Naive B cell (primary cell): ENCODE measurements at regions not wholly inside any gene's neighbourhood (a gene's known extent, or its start where the extent isn't known, plus 50 kb on each side); places are given as distances from the start of the nearest gene placed in this dataset.

Experiments
- ATAC-seq, 2 donors: fragments of 150-1000 bp; cut with Tn5 transposase; 2 replicates each; pipeline ENCODE4 v1.10.0; 2021; ENCODE audit warnings: low read depth in 2 of 2, mild to moderate bottlenecking in 2 of 2, moderate library complexity in 2 of 2
- DNase-seq: peaks from one replicate; pipeline ENCODE4 v3.0.0; 2022
- H3K27ac Mint-ChIP-seq, 6 donors: one replicate each; pipeline ENCODE4 v1.8.0; 2020 to 2022; ENCODE audit warnings: mild to moderate bottlenecking in 6 of 6, mixed read lengths in 6 of 6, moderate library complexity in 5 of 6, inconsistent platforms in 2 of 6
- H3K27me3 Mint-ChIP-seq, 3 donors: one replicate each; pipeline ENCODE4 v1.8.0; 2021 to 2022; ENCODE audit warnings: mixed read lengths in 3 of 3, mild to moderate bottlenecking in 1 of 3
- H3K36me3 Mint-ChIP-seq, 2 donors: one replicate each; pipeline ENCODE4 v1.8.0; 2020 to 2022; ENCODE audit warnings: mixed read lengths in 2 of 2, inconsistent platforms in 1 of 2, mild to moderate bottlenecking in 1 of 2
- H3K4me1 Mint-ChIP-seq, 3 donors: one replicate each; pipeline ENCODE4 v1.8.0; 2020 to 2022; ENCODE audit warnings: mixed read lengths in 3 of 3, inconsistent platforms in 1 of 3, mild to moderate bottlenecking in 1 of 3, moderate library complexity in 1 of 3
- H3K4me3 Mint-ChIP-seq, 8 donors: one replicate each; pipeline ENCODE4 v1.8.0; 2020 to 2022; ENCODE audit warnings: mild to moderate bottlenecking in 8 of 8, mixed read lengths in 8 of 8, moderate library complexity in 8 of 8, inconsistent platforms in 2 of 8
- H3K9me3 Mint-ChIP-seq, 7 donors: one replicate each; pipeline ENCODE4 v1.8.0; 2020 to 2022; ENCODE audit warnings: mixed read lengths in 7 of 7, mild to moderate bottlenecking in 5 of 7, inconsistent platforms in 2 of 7, moderate library complexity in 1 of 7

DNA sequence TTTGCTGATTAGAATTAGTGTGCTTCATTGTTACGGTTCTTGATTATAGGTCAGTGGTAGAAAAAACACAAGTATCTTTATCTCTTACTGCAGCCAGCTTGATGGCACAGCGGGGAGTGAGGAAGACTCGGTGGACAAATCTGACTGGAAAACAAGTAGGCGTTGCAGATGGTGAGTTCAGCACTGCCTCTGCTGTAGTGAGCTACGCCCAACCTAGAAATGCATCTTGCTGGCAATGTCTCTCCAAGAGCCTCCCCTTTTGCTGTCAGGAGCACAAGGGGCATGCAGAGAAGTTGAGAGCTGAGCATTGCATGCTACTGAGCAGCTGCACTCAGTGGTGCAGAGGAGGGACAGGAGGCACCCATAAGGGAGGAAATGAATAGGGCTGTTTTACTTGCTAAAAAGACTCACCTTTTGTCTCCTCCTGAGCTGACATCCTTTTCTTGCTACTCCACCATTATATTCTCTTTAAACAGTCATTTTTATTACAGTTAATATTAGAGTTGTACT lies 977.3 kb upstream of the ACVR2A start:
- H3K27ac Mint-ChIP-seq, result no peak overlapping the region
- H3K4me1 Mint-ChIP-seq, result no peaks in the 10 kb centered on the region
- peaks cover 0 to 19% (median 9%) of the 10 kb centered on the region in 7 donors for H3K9me3 Mint-ChIP-seq
- H3K4me3 Mint-ChIP-seq, result no peak overlapping the region
- DNase-seq, result no peak
- no peaks in the 10 kb centered on the region for H3K36me3 Mint-ChIP-seq
- H3K27me3 Mint-ChIP-seq, result no peaks in the 10 kb centered on the region
- ATAC-seq, result no peak

DNA sequence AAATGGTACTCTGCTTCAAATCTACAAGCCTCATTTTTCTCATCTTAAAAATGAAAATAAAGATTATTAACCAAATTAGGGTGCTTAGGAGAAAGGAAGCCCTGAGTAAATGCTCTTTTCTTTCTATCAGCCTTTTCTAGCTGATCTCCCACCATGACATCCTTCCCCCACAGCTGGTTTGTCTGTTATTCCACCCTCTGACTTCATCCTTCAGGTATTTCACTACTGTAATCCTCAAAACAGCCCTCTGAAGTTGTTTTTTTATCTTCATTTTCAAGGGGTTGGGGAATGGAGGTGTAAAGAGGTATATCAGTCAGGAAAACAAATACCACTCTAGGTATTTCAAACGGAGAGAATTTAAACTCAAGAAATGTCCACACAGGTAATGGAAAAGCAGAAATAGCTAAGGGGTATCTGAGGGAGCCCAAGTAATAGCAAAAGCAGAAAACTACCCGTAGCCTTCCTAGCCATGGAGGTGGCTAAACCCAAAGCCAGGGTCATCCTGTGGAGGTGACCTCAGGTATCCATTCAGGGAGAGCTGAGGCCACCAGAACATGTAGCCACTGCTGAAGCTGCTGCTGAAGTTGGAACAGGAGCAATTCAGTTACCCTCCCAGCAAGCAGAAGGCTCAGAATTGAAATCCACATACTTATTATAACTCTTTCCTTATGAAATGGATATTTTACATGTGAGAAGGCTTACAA lies 990.9 kb upstream of the ACVR2A start:
- Mint-ChIP-seq H3K9me3 (peaks cover 0 to 5% (median 0%) of the 10 kb centered on the region in 7 donors), H3K4me3 (no peak overlapping the region), H3K36me3 (no peaks in the 10 kb centered on the region), H3K27me3 (no peaks in the 10 kb centered on the region), H3K27ac (no peak overlapping the region), H3K4me1 (no peaks in the 10 kb centered on the region)
- DNase-seq (no peak), ATAC-seq (no peak)

DNA sequence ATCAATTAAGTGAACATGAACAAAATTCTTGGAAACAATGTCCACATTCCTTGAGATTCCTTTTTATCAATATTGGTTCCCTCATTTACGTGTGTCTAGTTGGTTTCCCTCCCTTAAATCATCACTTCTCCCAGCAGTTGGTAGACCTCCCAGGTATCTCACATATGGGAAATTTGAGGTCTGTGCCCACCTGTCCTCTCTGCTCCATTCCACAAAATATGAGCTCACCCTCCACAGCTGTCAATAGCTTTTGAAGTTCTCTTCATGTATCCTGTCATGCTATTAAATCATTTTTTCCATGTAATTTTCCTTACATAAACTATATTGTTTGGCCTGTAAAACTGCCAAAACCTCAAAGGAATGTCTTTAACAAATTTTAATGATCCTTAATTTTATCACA lies 992.2 kb upstream of the ACVR2A start:
- Mint-ChIP-seq H3K36me3 (no peaks in the 10 kb centered on the region), H3K9me3 (peaks cover 0 to 5% (median 0%) of the 10 kb centered on the region in 7 donors), H3K4me3 (no peak overlapping the region), H3K4me1 (no peaks in the 10 kb centered on the region), H3K27ac (no peak overlapping the region), H3K27me3 (no peaks in the 10 kb centered on the region)
- DNase-seq (no peak), ATAC-seq (no peak)

DNA sequence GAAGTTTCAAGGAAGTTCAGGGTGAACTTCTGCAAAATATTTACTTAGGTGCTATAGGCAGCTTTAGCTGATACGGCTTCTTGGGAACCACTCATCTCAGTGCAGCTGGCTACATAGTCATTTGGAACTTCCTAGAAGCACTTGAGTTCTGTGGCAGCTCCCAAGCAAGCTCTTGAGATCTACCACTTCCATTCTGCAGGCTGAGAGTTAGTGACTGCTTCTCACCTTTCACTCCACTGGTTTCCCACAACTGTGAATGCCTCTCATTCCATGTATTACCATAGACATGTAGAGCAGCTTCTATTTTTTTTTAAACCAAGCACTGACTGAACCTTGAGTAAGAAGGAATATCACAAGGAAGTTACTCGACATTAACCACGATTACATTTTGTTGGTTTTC lies 994.1 kb upstream of the ACVR2A start:
- H3K9me3 Mint-ChIP-seq, result peaks cover 0 to 5% (median 0%) of the 10 kb centered on the region in 7 donors
- ATAC-seq, result no peak

DNA sequence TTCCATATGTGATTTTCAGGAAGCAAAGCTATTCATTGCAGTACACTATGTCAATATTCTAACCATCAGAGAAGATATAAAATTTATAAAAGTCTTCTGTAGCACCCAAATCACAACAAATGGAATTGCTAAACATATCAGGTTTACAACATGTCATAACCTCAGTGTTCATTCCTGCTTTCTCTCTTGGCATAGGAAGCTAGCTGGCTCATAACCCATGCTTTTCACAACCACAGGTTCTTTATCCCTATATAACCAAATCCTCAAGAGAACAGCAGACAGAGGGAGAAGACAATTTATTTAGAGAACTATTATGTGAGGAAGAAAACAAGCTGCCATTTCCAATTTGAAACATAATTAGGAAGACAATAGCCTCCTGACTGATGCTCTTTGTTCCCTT lies 997.0 kb upstream of the ACVR2A start:
- no peak for ATAC-seq
- peaks cover 0 to 5% (median 0%) of the 10 kb centered on the region in 7 donors for H3K9me3 Mint-ChIP-seq
- H3K4me1 Mint-ChIP-seq, result no peaks in the 10 kb centered on the region
- H3K4me3 Mint-ChIP-seq, result no peak overlapping the region
- DNase-seq, result no peak
- H3K27me3 Mint-ChIP-seq, result no peaks in the 10 kb centered on the region
- no peaks in the 10 kb centered on the region for H3K36me3 Mint-ChIP-seq
- no peak overlapping the region for H3K27ac Mint-ChIP-seq

More for the DNA sequence above, 994.1 kb upstream of the ACVR2A start:
- Mint-ChIP-seq H3K4me1 (no peaks in the 10 kb centered on the region), H3K27me3 (no peaks in the 10 kb centered on the region), H3K36me3 (no peaks in the 10 kb centered on the region), H3K4me3 (no peak overlapping the region), H3K27ac (no peak overlapping the region)
- DNase-seq, result no peak

DNA sequence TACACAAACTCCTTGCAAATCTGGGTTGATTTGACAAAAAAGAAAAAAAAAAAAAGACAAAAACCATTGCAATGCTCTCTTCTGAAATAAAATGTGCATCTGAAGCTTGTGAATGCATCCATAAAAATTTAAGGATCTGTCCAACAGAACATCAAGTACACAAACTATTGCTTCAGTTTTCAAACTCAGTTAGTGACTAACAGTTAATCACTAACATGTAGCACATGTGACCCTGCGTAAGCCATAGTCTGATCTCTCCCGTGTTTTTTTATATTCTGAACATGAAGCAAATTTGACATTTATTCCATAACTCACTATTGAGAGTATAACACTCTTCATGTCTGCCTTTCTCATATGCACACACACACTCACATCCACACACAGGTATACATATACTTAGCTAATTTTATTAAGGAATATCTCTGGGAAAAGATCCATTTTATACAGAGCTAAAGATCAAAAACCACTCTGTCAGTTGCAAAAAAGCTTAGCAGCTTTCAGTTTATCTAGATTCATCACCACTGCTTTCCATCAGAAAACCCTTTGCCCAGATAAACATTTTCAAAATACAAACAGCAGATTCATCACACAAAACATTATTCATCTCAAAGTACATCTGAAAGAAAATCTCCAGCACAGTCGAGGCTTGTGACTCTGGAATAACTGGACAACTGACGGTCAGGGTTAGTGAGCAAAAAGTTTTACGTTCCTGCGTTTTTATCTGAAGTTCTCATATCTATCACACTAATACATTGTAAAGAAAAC lies 1000.4 kb upstream of the ACVR2A start:
- H3K36me3 Mint-ChIP-seq, result no peaks in the 10 kb centered on the region
- ATAC-seq (no peak), DNase-seq (no peak)
- no peaks in the 10 kb centered on the region for H3K27me3 Mint-ChIP-seq
- H3K9me3 Mint-ChIP-seq, result peaks cover 0 to 1% (median 0%) of the 10 kb centered on the region in 7 donors
- no peak overlapping the region for H3K4me3 Mint-ChIP-seq
- no peak overlapping the region for H3K27ac Mint-ChIP-seq
- no peaks in the 10 kb centered on the region for H3K4me1 Mint-ChIP-seq

DNA sequence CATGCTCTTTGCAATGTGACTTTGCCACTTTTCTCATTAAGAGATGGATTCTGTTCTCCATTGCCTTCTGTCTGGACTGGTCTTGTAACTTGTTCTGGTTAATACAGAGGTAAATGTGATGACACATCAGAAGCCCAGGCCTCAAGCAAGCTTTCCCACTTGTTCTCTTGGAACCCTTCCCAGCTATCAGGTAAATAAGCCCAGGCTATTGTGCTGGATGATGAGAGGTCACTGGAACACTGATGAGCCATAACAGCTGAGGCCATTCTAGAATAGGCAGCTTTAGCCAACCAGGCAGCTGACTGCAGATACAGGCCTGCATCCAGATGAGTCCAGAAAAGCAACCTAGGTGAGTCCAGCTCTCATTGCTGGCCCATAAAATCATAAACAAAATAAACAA lies 1007.0 kb upstream of the ACVR2A start:
- H3K36me3 Mint-ChIP-seq, result no peaks in the 10 kb centered on the region
- DNase-seq (no peak), ATAC-seq (no peak)
- H3K4me3 Mint-ChIP-seq, result no peak overlapping the region
- H3K9me3 Mint-ChIP-seq, result no peaks in the 10 kb centered on the region
- no peaks in the 10 kb centered on the region for H3K4me1 Mint-ChIP-seq
- H3K27me3 Mint-ChIP-seq, result no peaks in the 10 kb centered on the region
- H3K27ac Mint-ChIP-seq, result no peak overlapping the region

DNA sequence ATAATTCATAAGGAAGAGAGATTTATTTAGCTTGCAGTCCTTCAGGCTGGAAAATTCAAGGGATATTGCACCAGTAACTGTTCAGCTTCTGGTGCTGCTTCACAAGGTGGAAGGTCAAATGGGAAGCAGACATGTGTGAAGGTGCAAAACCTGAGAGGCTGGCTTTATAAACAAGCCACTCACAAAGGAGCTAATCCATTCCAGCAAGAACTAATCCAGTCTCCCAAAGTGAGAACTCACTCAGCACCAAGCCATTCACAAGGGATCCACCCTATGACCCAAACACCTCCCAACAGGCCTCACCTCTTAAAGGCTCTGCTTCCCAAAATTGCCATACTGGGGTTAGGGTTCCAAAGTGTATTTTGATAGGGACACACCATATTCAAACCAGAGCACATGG lies 1018.4 kb upstream of the ACVR2A start:
- Mint-ChIP-seq H3K4me1 (no peaks in the 10 kb centered on the region), H3K27me3 (no peaks in the 10 kb centered on the region), H3K4me3 (no peak overlapping the region), H3K36me3 (no peaks in the 10 kb centered on the region), H3K27ac (no peak overlapping the region), H3K9me3 (peaks cover 0 to 8% (median 0%) of the 10 kb centered on the region in 7 donors)
- no peak for ATAC-seq
- DNase-seq, result no peak

DNA sequence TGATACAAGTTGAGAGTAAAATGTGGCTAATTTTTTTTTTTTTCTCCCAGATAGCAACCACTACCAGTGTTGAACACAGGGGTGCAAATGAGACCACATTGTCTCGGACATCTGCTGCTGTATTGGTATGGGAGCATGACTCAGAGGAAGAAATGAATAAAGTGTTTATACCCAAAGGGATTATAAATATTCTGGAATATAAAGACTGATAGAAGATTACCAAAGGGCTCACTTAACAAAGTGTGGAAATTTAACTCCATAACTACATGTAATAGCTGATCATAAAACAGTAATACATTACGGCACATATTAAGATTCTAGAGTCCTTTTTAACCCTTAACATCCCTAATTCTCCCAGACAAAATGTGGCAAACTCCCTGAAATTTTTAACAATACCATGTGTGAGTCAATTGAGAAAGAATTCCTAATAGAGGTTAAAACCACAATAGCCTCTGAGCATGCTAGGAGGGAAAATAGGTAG lies 1023.0 kb upstream of the ACVR2A start:
- no peaks in the 10 kb centered on the region for H3K36me3 Mint-ChIP-seq
- no peaks in the 10 kb centered on the region for H3K4me1 Mint-ChIP-seq
- H3K9me3 Mint-ChIP-seq, result peaks cover 0 to 8% (median 0%) of the 10 kb centered on the region in 7 donors
- H3K27me3 Mint-ChIP-seq, result no peaks in the 10 kb centered on the region
- DNase-seq (no peak), ATAC-seq (no peak)
- no peak overlapping the region for H3K4me3 Mint-ChIP-seq
- H3K27ac Mint-ChIP-seq, result no peak overlapping the region

DNA sequence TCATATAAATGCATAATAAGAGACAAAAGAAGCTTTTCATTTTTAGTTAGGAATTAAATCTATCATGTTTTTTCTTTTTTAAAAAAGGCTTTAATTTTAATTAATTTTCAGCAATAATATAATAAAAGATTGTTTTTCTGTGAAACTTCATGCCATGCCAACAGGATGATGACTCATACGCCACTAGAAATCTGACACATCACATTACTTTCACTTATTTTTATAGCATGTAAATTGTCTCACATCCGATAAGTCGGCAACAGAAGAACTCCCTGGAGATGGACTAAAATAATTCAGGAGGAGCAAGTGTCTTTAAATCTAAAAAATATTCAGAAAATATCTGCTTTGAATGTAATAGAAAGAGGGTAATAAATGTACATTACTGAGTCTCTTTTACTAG lies 1024.2 kb upstream of the ACVR2A start:
- no peaks in the 10 kb centered on the region for H3K27me3 Mint-ChIP-seq
- ATAC-seq, result no peak
- H3K4me3 Mint-ChIP-seq, result no peak overlapping the region
- no peaks in the 10 kb centered on the region for H3K36me3 Mint-ChIP-seq
- no peak for DNase-seq
- H3K27ac Mint-ChIP-seq, result no peak overlapping the region
- peaks cover 0 to 8% (median 0%) of the 10 kb centered on the region in 7 donors for H3K9me3 Mint-ChIP-seq
- H3K4me1 Mint-ChIP-seq, result no peaks in the 10 kb centered on the region

DNA sequence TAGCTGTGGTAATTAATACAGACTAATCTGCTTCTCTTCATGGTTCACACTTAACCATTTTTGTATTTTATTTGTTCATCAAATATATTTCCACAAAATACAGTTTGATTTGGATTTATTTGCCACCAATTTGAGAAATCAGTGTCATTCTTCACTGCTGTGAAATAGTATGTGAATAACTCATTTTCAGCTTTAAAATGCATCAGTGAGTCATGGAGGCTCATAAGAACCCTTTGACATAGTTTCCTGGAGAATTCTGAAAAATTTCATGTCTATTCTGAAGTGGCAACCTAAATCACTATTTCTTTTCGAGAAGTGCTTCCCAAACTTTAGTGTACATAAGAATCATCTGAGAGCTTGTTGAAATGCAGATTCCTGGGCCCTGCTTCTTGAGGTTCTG lies 1026.7 kb upstream of the ACVR2A start:
- Mint-ChIP-seq H3K4me1 (no peaks in the 10 kb centered on the region), H3K36me3 (no peaks in the 10 kb centered on the region)

DNA sequence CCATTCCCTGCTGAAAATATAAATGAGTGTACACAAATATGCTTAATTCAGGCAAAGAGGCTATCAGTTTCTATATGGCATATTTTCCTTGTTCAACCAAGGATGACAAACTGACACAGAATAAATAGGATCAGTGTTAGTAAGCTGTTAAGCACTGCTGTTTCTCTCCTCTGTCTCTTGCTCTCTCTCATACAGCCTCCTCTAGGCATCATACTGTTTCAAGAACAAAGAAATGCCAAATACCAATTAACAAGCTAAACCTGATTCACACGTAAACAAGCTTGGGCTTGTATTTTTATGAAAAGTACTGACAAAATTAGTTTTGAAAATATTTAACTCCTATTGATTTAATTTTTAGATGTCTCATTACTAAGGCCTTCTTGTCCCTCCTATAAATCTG lies 1027.2 kb upstream of the ACVR2A start:
- Mint-ChIP-seq H3K9me3 (peaks cover 0 to 9% (median 1%) of the 10 kb centered on the region in 7 donors), H3K36me3 (no peaks in the 10 kb centered on the region), H3K4me1 (no peaks in the 10 kb centered on the region), H3K27ac (no peak overlapping the region), H3K4me3 (no peak overlapping the region), H3K27me3 (no peaks in the 10 kb centered on the region)
- no peak for ATAC-seq
- no peak for DNase-seq

More for the DNA sequence above, 1026.7 kb upstream of the ACVR2A start:
- no peak overlapping the region for H3K4me3 Mint-ChIP-seq
- ATAC-seq, result no peak
- DNase-seq, result no peak
- no peak overlapping the region for H3K27ac Mint-ChIP-seq
- H3K27me3 Mint-ChIP-seq, result no peaks in the 10 kb centered on the region
- H3K9me3 Mint-ChIP-seq, result peaks cover 0 to 8% (median 0%) of the 10 kb centered on the region in 7 donors

DNA sequence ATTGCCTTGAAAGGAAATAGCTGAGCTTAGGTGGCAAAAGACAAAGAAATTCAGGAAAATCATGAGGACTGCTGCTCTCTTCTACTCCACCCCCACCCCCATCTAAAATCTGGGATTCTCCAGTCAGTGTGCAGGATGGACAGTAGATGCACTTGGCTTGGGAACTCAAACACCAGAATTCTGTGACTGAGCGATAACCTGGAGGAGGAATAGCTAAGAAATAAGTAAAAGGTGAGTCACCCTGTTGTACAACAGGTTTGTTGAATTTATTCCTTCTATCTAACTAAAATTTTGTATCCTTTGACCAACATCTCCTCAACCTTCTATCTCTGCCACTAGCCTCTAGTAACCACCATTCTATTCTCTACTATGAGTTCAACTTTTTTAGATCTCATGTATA lies 1029.9 kb upstream of the ACVR2A start:
- no peak for ATAC-seq
- Mint-ChIP-seq H3K36me3 (no peaks in the 10 kb centered on the region), H3K9me3 (peaks cover 0 to 11% (median 6%) of the 10 kb centered on the region in 7 donors), H3K27ac (no peak overlapping the region), H3K27me3 (no peaks in the 10 kb centered on the region), H3K4me3 (no peak overlapping the region), H3K4me1 (no peaks in the 10 kb centered on the region)
- DNase-seq, result no peak

DNA sequence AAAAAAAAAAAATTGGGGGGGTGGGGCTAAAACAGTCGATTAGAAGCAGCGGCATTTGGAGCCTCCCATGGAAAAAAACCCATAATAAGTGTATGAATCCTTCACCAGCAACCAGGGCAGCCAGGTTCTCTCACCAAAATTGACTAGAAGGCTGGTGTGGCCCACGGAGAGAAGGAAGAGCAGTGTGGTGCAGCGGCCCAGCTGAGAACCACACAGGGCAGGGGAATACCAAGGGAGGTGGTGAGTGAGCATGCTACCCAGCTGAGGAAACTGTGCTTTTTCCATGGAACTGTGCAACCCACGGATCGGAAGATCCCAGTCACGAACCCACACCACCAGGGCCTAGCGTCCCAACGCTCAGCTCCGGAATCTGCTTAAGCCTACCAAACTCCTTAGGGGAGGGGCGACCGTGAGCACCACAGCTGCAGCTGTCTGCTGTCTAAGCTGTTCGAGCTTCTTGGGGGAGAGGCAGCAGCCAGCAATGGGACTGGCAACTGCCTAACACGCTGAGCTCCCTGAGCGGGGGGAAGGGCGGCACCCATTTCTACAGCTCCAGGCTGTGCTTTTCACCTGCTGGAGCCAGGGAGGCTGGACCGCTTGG lies 1037.2 kb upstream of the ACVR2A start:
- H3K4me1 Mint-ChIP-seq, result no peaks in the 10 kb centered on the region

More for the DNA sequence above, 1037.2 kb upstream of the ACVR2A start:
- H3K4me3 Mint-ChIP-seq, result no peak overlapping the region
- H3K27me3 Mint-ChIP-seq, result no peaks in the 10 kb centered on the region
- no peak for DNase-seq
- H3K27ac Mint-ChIP-seq, result peak overlapping the region in 1 of 6 donors; percentile 68
- ATAC-seq, result no peak
- peaks cover 0 to 10% (median 7%) of the 10 kb centered on the region in 7 donors for H3K9me3 Mint-ChIP-seq
- H3K36me3 Mint-ChIP-seq, result no peaks in the 10 kb centered on the region
